SJCRH30 (cell line): ENCODE measurements at regions not wholly inside any gene's neighbourhood (a gene's known extent, or its start where the extent isn't known, plus 50 kb on each side); places are given as distances from the start of the nearest gene placed in this dataset.

Experiments
- DNase-seq, 2 experiments: peaks; one replicate each; pipeline ENCODE4 v3.0.0-alpha.2; 2015 to 2020
- H3K27ac ChIP-seq: fragments of 250-450 bp; sonication (Bioruptor Pico); 2 replicates; pipeline ENCODE4 v1.5.1; 2020; ENCODE audit warnings: mild to moderate bottlenecking, moderate library complexity
- H3K27me3 ChIP-seq: fragments of 250-450 bp; sonication (Bioruptor Pico); 2 replicates; pipeline ENCODE4 v1.5.1; 2020; ENCODE audit warnings: mild to moderate bottlenecking, moderate library complexity
- H3K36me3 ChIP-seq: fragments of 250-450 bp; sonication (Bioruptor Pico); 2 replicates; pipeline ENCODE4 v1.5.1; 2020; ENCODE audit warnings: mild to moderate bottlenecking, moderate library complexity
- H3K4me1 ChIP-seq: fragments of 250-450 bp; sonication (Bioruptor Pico); 2 replicates; pipeline ENCODE4 v1.5.1; 2020; ENCODE audit warnings: mild to moderate bottlenecking, moderate library complexity
- H3K4me3 ChIP-seq: fragments of 250-450 bp; sonication (Bioruptor Pico); 2 replicates; pipeline ENCODE4 v1.5.1; 2020; ENCODE audit warnings: mild to moderate bottlenecking, moderate library complexity
- H3K9me3 ChIP-seq: fragments of 250-450 bp; sonication (Bioruptor Pico); replicated peaks from 2 replicates; pipeline ENCODE4 v1.5.1; 2020; ENCODE audit warnings: mild to moderate bottlenecking, moderate library complexity

GRCh38 chr13:31951215-31951678, 80.3 kb upstream of the FRY start:
- peaks cover 8% of the 10 kb centered on the region for H3K4me1 ChIP-seq
- peak in 1 of 2 experiments; percentile 30 for DNase-seq
- no peak overlapping the region for H3K27ac ChIP-seq

GRCh38 chr13:31952641-31953380, 78.8 kb upstream of the FRY start:
- no peak for DNase-seq
- no peak overlapping the region for H3K4me3 ChIP-seq

More at GRCh38 chr13:31951215-31951678, 80.3 kb upstream of the FRY start:
- Histone ChIP-seq H3K27me3 (no peaks in the 10 kb centered on the region), H3K4me3 (no peak overlapping the region), H3K36me3 (no peaks in the 10 kb centered on the region), H3K9me3 (no peaks in the 10 kb centered on the region)

GRCh38 chr13:31955101-31955500, 76.5 kb upstream of the FRY start:
- Histone ChIP-seq H3K9me3 (no peaks in the 10 kb centered on the region), H3K27me3 (no peaks in the 10 kb centered on the region), H3K27ac (no peak overlapping the region), H3K4me3 (no peak overlapping the region), H3K4me1 (peaks cover 8% of the 10 kb centered on the region), H3K36me3 (no peaks in the 10 kb centered on the region)
- DNase-seq = no peak

More at GRCh38 chr13:31952641-31953380, 78.8 kb upstream of the FRY start:
- no peaks in the 10 kb centered on the region for H3K9me3 ChIP-seq
- no peaks in the 10 kb centered on the region for H3K27me3 ChIP-seq
- no peak overlapping the region for H3K27ac ChIP-seq
- H3K36me3 ChIP-seq = no peaks in the 10 kb centered on the region
- H3K4me1 ChIP-seq = peaks cover 8% of the 10 kb centered on the region

GRCh38 chr13:31955741-31956140, 75.8 kb upstream of the FRY start:
- Histone ChIP-seq H3K27me3 (no peaks in the 10 kb centered on the region), H3K4me1 (peaks cover 7% of the 10 kb centered on the region), H3K4me3 (no peak overlapping the region), H3K27ac (no peak overlapping the region), H3K9me3 (no peaks in the 10 kb centered on the region), H3K36me3 (no peaks in the 10 kb centered on the region)
- DNase-seq = no peak

- DNase-seq = no peak
These were observed 74.5 kb upstream of the FRY start for GRCh38 chr13:31956980-31957644.

GRCh38 chr13:31957772-31958171, 73.8 kb upstream of the FRY start:
- no peaks in the 10 kb centered on the region for H3K4me1 ChIP-seq
- no peak overlapping the region for H3K4me3 ChIP-seq
- H3K27me3 ChIP-seq = no peaks in the 10 kb centered on the region
- H3K9me3 ChIP-seq = no peaks in the 10 kb centered on the region
- no peak for DNase-seq
- no peak overlapping the region for H3K27ac ChIP-seq
- no peaks in the 10 kb centered on the region for H3K36me3 ChIP-seq

More at GRCh38 chr13:31956980-31957644, 74.5 kb upstream of the FRY start:
- Histone ChIP-seq H3K4me3 (no peak overlapping the region), H3K27ac (no peak overlapping the region), H3K27me3 (no peaks in the 10 kb centered on the region), H3K9me3 (no peaks in the 10 kb centered on the region), H3K36me3 (no peaks in the 10 kb centered on the region), H3K4me1 (no peaks in the 10 kb centered on the region)

GRCh38 chr13:31962731-31963370, 68.7 kb upstream of the FRY start:
- no peaks in the 10 kb centered on the region for H3K9me3 ChIP-seq
- H3K36me3 ChIP-seq = no peaks in the 10 kb centered on the region
- no peak overlapping the region for H3K27ac ChIP-seq
- no peak for DNase-seq
- no peaks in the 10 kb centered on the region for H3K4me1 ChIP-seq
- no peaks in the 10 kb centered on the region for H3K27me3 ChIP-seq
- H3K4me3 ChIP-seq = no peak overlapping the region

- no peak overlapping the region for H3K27ac ChIP-seq
- no peaks in the 10 kb centered on the region for H3K36me3 ChIP-seq
- no peak overlapping the region for H3K4me3 ChIP-seq
- DNase-seq = no peak
- no peaks in the 10 kb centered on the region for H3K27me3 ChIP-seq
- no peaks in the 10 kb centered on the region for H3K4me1 ChIP-seq
- H3K9me3 ChIP-seq = no peaks in the 10 kb centered on the region
These were observed 67.9 kb upstream of the FRY start for GRCh38 chr13:31963631-31964030.

GRCh38 chr13:31964168-31964567, 67.4 kb upstream of the FRY start:
- Histone ChIP-seq H3K27me3 (no peaks in the 10 kb centered on the region), H3K36me3 (no peaks in the 10 kb centered on the region), H3K27ac (no peak overlapping the region), H3K4me3 (no peak overlapping the region), H3K4me1 (no peaks in the 10 kb centered on the region), H3K9me3 (no peaks in the 10 kb centered on the region)
- DNase-seq = no peak

GRCh38 chr13:31965361-31966066, 66.1 kb upstream of the FRY start:
- H3K36me3 ChIP-seq = no peaks in the 10 kb centered on the region
- H3K9me3 ChIP-seq = no peaks in the 10 kb centered on the region
- H3K27me3 ChIP-seq = no peaks in the 10 kb centered on the region
- peaks cover 5% of the 10 kb centered on the region; the same call in 1 of the 2 replicates for H3K4me1 ChIP-seq
- H3K27ac ChIP-seq = no peak overlapping the region
- no peak for DNase-seq
- H3K4me3 ChIP-seq = no peak overlapping the region

- Histone ChIP-seq H3K4me1 (peaks cover 11% of the 10 kb centered on the region), H3K36me3 (no peaks in the 10 kb centered on the region), H3K4me3 (no peak overlapping the region), H3K27ac (no peak overlapping the region), H3K27me3 (no peaks in the 10 kb centered on the region), H3K9me3 (no peaks in the 10 kb centered on the region)
- no peak for DNase-seq
These were observed 64.4 kb upstream of the FRY start for GRCh38 chr13:31967155-31967554.

GRCh38 chr13:31968473-31968872, 63.1 kb upstream of the FRY start:
- H3K27me3 ChIP-seq = no peaks in the 10 kb centered on the region
- no peak overlapping the region for H3K4me3 ChIP-seq
- H3K4me1 ChIP-seq = peaks cover 11% of the 10 kb centered on the region
- H3K27ac ChIP-seq = no peak overlapping the region
- no peak for DNase-seq
- H3K9me3 ChIP-seq = no peaks in the 10 kb centered on the region
- no peaks in the 10 kb centered on the region for H3K36me3 ChIP-seq

- peak overlapping the region; percentile 45 for H3K27ac ChIP-seq
- peaks cover 11% of the 10 kb centered on the region for H3K4me1 ChIP-seq
- no peaks in the 10 kb centered on the region for H3K9me3 ChIP-seq
- no peak for DNase-seq
- H3K4me3 ChIP-seq = no peak overlapping the region
- no peaks in the 10 kb centered on the region for H3K27me3 ChIP-seq
- no peaks in the 10 kb centered on the region for H3K36me3 ChIP-seq
These were observed 61.2 kb upstream of the FRY start for GRCh38 chr13:31970231-31970930.

- no peaks in the 10 kb centered on the region for H3K27me3 ChIP-seq
- H3K36me3 ChIP-seq = no peaks in the 10 kb centered on the region
- no peaks in the 10 kb centered on the region for H3K9me3 ChIP-seq
- DNase-seq = no peak
- no peak overlapping the region for H3K4me3 ChIP-seq
- no peak overlapping the region for H3K27ac ChIP-seq
- peaks cover 11% of the 10 kb centered on the region for H3K4me1 ChIP-seq
These were observed 59.1 kb upstream of the FRY start for GRCh38 chr13:31972453-31972852.
